A673 (cell line): ENCODE measurements at regions not wholly inside any gene's neighbourhood (a gene's known extent, or its start where the extent isn't known, plus 50 kb on each side); places are given as distances from the start of the nearest gene placed in this dataset.

Experiments
- EZH2 ChIP-seq: fragments of 200-600 bp; sonication (generic); IDR thresholded peaks from 2 replicates; pipeline ENCODE4 v1.6.1; 2017; ENCODE audit warnings: borderline replicate concordance, low read depth, mild to moderate bottlenecking, mixed read lengths, antibody characterized with exemption, low read length; ENCODE audit not compliant: poor library complexity, severe bottlenecking
- TF ChIP-seq, protein P1 (sequence below): fragments of 300-800, 200-600 bp; sonication (generic); conservative IDR thresholded peaks from 2 replicates; pipeline ENCODE4 v1.5.1; 2017; ENCODE audit warnings: low read depth, mild to moderate bottlenecking, antibody characterized with exemption, low read length, moderate library complexity, mixed read lengths

- TF ChIP-seq, protein P1, sequence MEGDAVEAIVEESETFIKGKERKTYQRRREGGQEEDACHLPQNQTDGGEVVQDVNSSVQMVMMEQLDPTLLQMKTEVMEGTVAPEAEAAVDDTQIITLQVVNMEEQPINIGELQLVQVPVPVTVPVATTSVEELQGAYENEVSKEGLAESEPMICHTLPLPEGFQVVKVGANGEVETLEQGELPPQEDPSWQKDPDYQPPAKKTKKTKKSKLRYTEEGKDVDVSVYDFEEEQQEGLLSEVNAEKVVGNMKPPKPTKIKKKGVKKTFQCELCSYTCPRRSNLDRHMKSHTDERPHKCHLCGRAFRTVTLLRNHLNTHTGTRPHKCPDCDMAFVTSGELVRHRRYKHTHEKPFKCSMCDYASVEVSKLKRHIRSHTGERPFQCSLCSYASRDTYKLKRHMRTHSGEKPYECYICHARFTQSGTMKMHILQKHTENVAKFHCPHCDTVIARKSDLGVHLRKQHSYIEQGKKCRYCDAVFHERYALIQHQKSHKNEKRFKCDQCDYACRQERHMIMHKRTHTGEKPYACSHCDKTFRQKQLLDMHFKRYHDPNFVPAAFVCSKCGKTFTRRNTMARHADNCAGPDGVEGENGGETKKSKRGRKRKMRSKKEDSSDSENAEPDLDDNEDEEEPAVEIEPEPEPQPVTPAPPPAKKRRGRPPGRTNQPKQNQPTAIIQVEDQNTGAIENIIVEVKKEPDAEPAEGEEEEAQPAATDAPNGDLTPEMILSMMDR: peak; percentile 25; the same call in 1 of the 2 replicates
- TF ChIP-seq EZH2: no peak
Observed at GRCh38 chr12:69130064-69130463, 109.3 kb upstream of the CPSF6 start.
